Cardiac septum (tissue), 1 donor: ENCODE measurements at regions not wholly inside any gene's neighbourhood (a gene's known extent, or its start where the extent isn't known, plus 50 kb on each side); places are given as distances from the start of the nearest gene placed in this dataset.

ENCODE experiments used
- DNase-seq: peaks from one replicate; pipeline ENCODE4 v3.0.0-alpha.2; 2020; ENCODE audit warnings: low spot score
- intact Hi-C: fragments of 100-400 bp; cut with DNase I; formaldehyde crosslinking; loops from one replicate; pipeline ENCODE4 v1.14.0; 2022
- donor health status: DM: no; HTN: no; CAD: no.

DNA sequence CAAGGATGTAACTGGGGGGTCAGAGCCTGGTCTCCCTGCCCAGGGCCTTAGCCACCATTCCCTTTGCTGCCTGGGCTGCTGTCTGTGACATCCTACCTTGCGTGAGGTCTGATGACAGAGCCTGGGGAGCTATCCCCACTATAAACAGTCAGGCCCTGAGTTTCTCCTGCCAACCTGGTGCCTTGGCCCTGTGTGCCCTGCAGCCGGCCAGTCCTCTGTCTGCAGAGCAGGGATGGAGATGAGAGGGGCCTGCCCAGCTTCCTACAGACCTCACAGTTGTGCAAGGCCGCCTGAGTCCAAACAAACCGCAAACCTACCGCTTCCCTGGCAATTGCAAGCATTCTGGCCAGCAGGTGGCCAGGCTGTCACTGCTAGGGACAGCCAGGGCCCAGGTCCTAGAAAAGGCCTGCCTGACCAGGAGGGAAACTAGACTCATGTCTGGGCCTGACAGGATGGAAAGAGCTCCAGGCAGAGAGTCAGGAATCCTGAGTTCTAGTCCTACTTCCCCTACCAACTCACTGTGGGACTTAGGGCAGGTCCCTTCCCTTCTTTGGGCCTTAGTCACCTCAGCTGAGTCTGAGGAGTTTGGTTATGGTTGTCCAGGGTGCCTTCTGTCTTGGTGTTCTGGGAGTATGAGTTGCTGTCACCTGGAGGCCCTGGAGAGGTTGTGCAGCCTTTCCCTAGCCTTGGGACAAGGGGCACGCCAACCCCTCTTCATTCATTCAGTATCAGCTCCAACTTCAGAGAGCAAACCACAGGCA lies 86.2 kb downstream of the VEGFA start:
- intact Hi-C loops, result no loop called here
- DNase-seq, result no peak

DNA sequence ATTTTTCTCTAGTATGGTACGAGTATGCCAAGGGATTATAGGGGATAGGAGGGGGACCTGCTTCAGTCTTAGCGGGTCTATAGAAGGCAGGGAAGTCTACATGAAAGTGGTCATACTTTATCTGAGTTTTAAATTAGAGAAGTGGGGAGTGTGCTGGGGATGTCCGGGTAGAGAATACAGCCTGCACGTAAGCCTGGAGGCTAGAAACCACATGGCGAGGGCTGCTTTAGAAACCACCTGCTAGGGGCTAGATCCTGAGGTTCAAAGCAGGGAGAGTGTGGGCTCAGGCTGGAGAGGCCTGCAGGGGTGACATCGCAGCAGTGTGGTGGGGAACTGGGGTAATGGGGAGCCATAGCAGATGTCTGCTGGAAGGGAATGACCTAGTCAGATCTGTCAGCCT lies 85.2 kb downstream of the VEGFA start:
- intact Hi-C loops, result no loop called here
- DNase-seq, result no peak

DNA sequence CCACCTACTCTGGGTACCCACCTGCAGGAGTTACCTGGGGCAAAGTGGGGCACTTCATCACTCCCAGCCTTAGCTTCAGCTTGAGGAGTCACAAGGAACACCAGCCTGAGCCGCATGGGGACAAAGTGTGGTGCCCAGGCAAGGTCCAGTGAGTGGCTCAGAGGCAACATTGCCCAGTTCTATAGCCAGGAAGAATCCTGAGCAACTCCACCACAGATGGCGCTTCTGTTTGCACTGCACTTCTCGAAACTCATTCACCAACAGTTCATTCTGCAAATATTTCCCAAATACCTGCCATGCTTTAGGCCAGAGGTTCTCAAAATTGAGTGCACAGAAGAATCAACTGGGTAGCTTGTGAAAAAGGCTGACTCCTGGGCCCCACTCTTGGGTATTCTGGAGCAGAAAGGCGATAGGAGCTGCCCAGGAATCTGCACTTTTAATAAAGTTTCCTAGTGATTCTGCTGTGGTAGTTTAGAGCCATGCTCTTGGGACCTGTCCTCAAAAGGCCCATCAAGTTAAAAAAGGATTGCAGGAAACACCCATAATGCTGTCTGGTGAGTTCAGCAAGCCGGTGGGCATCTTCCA lies 83.1 kb downstream of the VEGFA start:
- no peak for DNase-seq
- intact Hi-C loops, result no loop called here

DNA sequence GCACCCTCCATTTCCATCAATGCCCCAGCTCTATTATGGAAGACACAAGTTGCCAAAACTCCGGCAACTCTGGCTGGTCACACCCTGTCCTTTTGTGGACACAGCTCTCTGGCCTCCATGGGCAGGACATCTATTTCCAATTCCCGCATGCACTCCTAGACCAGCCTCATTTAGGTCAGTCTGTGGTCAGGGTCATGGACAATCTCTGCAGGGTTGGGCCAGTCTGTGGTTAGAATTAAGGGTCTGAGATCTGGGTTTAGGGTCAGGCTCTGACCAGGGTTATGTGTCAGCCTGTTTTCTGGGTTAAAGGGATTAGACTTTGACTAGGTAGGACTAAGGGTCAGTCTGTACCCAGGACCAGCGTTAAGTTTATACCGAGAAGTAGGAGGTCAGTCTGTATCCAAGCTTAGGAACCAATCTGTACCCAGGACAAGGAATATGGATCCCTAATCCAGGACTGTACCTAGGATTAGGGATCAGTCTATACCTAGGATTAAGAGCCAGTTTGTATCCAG lies 82.4 kb downstream of the VEGFA start:
- no peak for DNase-seq
- intact Hi-C loops, result no loop called here

DNA sequence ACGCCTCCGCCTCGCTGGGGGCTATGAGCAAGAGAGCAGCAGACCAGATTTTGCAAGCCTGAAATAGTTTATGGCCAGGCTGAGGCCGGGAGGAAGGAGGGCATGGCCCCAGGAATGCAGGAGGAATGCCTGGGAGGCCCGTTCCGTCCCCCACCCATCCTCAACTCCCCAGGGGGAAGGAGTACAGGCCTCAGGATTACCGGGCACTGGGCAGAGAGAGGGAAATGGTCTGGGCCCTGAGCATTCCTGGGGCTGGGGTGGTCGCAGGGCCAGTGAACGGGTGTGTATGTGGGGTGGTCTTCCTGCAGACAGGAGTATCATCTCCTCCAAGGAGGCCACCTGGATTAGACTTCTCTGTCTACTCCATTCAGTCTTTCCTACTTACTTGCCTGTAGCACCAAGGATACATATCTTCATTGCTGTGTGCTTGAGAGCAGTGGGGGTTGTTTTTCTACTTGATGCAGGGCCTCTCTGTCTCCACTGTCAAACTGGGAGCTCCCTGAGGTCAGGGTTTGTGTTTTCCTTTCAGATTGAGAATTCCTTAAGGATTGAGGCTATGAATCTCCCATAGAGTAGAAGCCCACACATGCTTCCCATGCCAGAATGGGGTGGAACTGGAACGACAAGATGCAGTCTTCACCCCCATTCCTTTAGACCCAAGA lies 81.3 kb downstream of the VEGFA start:
- intact Hi-C loops, result no loop called here
- DNase-seq, result no peak

DNA sequence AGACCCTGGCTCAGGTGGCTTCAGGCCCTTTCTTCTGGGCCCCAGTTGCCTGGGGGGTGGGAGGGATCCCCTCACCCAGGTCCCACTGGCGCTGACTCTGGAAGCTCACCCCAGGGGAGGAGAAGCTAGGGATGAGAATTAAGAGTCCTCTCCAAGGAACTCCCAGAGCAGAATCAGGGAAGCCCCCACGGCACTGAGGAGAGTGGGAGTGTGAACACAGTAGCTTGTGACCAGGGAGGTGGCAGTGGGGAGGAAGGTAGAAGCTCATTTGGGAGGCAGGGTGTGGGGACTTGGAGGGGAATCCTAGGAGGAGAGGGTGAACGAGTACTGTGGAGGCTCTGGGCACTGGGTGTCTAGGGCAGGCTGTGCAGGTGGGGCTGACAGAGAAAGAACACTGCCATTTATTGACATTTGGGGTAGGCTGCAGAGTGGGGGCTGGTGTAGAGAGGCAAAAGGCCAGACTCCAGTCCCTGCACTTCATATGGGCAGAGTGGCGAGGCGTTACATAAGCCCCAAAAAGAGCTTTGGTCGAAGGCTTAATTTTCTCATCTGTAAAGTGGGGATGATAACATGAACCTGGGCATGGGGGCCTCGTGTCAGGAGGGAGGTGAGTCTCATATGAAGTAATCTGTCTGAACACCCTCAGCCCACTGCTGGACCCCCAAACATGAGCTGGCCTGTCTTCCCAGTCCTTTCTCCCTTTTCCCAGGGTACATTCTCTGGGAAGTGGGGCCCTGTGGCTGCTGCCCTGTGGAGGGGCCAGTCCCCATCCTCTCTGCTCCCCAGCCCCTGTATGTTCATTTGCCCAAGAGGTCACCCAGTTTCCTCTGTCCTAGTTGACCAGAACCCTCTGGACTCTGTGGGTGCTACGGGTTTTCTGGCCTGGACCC lies 80.5 kb downstream of the VEGFA start:
- intact Hi-C loops, result no loop called here

DNA sequence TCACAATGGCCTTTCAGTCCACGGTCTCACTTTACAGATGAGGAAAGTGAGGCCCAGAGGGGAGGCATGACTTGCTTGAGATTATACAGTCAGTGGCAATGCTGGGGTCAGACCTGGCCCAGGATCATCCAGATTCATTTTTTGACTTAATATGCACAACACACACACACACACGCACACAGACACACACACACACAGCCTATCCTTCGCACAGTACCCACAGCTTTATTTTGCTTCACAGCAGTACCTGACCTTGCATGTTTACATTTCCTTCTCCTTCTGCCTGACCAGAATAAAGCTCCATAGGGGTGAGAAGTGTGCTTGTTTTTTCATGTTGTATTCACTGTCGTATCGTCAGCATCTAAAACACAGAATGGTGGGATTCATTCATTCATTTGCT lies 79.8 kb downstream of the VEGFA start:
- DNase-seq, result no peak
- intact Hi-C loops, result no loop called here

More for the DNA sequence above, 80.5 kb downstream of the VEGFA start:
- no peak for DNase-seq

DNA sequence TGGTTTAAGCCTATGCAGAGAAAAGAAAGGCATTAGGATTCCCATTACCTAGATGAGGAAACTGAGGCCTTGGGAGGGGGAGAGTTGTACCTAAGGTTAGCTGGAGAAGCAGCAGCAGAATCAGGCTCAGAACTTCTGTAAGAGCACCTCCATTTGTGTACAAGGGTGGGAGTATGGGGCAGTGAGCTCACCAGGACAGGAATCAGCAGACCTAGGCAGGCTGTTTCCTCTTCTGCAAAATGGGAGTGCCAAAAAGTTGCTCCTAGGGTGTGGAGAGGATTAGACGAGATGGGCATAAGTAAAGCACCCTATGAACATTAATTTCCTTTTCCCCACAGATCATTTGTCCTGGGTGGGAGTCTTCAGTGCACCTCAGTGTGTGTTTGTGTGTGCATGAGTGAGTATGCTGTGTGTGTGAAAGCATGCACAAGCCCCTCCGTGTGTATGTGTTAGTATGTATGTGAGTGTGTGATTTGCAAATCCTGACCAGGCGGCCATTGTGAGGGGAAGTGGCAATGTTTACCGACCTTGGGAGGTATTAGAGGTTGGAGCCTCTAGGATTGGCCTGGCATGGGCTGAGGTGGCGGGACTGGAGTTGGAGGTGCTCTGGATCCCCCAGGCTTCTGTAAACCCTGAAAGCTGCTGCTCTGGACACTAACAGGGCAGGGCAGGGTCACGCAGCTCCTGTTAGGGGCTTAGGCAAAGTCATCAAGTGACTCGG lies 78.8 kb downstream of the VEGFA start:
- intact Hi-C loops, result no loop called here
- no peak for DNase-seq

DNA sequence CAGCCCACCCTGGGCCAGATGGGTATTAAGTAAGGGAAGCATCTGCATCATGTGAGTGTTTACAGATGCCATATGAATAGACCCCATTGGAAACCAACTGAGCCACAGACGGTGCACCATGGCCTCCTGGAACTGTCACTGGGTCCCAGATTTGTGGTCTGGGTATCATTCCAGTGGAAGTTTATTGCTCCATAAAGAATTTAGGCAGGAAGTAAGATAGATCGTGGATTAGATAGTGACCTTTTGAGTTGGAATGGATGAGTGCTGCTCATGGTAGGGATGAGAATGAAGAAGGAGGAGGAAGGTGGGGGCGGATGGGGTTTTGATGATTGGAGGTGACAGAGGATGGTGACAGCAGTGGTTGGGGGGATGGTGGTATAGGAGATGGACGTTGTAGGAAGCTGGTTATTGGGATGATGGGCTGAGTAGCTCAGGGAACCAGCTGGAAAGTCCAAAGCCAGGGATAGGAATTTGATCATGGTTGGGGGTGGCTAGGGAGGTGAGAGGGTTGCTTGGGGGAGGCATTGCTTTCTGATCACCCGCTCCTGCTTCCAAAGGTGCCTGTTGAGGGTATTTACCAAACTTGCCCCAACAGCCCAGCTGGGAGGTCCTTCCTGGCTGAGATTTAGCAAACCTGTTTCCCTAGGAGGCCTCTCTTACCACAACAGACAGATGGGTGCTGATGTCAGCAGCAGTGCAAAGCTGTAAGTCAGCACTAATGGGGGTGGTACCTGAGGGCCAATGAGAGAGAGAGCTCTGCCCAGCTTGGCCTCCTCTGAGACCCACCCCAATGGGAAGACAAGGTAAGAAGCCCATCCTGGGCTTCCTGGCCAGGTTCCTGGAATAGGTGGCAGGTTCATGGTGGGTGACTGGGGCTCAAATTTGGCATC lies 78.0 kb downstream of the VEGFA start:
- no peak for DNase-seq
- intact Hi-C loops, result no loop called here

DNA sequence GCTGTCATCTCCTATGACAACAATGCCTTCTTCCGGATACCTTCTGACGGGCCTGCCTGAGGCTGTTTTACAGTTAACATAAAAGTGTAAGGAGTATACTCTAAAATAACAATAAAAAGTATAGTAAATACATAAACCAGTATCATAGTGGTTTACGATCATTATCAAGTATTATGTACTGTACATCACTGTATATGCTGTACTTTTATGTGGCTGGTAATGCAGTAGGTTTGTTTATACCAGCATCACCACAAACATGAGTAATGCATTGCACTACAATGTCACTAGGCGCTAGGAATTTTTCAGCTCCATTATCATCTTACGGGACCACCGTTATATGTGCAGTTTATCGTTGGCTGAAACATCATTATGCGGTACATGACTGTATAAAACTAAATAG lies 76.5 kb downstream of the VEGFA start:
- DNase-seq, result no peak
- intact Hi-C loops, result no loop called here

DNA sequence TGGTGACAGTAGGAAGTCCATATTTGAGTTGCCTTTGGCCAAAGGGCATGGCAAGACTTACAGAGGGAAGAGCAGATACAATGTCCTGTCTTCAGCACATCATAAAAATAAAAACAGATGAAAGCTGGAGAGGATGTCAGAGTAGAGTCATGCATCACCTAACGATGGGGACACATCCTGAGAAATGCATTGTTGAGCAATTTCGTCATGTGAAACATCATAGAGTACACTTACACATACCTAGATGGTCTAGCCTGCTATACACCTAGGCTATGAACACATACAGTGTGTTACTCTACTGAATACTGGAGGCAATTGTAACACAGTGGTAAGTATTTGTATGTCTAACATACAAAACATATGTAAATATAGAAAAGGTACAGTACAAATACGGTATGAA lies 75.6 kb downstream of the VEGFA start:
- DNase-seq, result no peak
- intact Hi-C loops, result no loop called here

DNA sequence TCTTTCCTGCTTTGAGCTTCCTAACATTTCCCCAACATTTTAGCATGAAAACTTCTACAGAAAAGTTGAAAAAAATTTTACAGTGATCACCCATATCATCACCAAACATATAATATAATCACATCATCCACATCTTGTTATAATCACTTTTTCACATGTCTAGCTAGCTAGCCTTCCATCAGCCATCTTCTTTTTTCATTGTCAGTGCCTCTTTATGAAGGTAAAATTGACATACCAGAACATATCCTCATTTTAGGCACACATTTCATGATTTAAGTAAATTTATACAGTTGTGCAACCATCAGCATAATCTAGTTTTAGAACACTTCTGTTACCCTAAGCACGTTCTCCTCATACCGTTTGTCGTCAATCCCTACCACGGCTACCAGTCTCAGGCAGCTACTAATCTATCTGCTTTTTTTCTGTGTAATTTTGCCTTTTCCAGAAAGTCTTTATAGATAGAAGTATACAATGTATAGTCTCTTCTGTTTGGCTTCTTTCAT lies 73.7 kb downstream of the VEGFA start:
- no peak for DNase-seq
- intact Hi-C loops, result no loop called here

DNA sequence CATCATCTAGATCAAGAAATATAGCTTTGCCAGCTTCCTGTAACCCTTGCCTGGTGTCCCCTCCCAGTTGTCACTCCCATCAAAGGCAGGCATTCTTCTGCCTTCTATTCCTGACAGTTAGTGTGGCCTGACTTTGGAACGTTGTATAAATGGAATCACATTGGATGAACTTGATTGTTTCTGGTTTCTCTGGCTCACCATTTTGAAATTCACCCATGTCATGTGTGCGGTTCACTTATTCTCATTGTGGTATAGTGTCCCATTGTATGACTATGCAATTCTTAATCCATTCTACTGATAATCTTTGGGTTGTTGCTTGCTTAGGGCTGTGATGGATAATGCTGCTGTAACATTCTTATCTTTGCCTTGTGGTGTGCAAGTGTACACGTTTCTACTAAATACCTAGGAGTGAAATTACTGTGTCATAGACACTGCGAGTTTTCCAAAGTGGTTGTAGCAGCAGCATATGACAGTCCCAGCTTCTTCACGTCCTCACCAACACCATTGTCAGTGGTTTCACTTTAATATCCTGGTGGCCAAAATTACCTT lies 73.2 kb downstream of the VEGFA start:
- intact Hi-C loops, result no loop called here
- no peak for DNase-seq

DNA sequence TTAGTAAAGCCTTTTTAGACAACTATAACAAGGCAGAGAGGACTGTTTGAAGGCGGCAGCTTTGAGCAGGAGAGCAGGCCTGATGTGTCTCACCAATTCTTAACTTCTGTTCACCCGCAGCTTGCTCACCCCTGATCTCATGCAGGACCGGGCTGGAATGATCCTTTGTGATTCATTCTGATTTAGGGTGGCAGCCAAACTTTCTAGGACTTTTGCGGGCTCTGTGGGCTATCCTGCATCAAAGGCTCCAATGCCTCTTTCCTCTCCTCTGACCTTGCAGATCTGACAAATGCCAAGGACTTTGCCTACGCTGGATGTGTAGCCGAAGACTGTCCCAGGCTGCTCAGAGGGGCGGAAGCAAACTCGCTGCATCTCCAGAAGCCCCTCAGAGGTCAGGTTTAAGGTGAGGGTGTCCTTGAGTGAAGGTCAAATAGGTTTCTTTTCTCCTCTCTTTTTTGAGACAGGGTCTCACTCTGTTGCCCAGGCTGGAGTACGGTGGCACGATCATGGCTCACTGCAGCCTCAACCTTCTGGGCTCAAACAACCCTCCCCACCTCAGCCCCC lies 72.3 kb downstream of the VEGFA start:
- intact Hi-C loops, result no loop called here
- no peak for DNase-seq

DNA sequence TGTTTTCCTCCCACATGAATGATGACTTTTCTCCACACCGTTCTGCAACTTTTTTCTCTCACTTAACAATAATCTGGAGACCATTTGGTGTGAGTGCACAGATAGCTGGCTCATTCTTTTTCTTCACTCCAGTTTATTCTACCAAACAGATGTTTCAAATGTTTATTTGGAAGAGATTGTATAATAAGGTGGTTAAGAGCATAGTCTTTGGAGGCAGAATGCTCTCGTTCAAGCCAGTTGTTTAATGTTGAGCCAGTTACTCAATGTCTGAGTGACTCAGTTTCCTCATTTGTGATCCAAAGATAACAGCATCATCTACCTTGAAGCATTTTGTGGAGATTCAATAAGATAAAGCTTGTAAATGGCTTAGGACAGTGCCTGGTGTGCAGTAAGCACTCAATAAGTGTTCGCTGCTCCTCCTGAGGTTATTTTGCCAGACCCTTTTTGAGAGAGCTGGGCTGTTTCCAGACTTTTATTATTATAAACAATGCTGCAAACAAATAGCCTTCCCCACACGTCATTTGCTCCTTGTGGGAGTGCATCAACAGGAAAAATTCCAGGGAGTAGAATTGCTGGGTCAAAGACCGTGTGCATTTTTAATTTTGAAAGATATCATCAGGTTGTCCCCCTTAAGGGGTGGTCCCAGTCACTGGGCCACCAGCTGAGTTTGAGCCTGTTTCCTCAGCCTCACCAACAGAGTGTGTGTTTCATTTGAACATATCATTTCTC lies 70.6 kb downstream of the VEGFA start:
- intact Hi-C loops, result no loop called here
- no peak for DNase-seq

DNA sequence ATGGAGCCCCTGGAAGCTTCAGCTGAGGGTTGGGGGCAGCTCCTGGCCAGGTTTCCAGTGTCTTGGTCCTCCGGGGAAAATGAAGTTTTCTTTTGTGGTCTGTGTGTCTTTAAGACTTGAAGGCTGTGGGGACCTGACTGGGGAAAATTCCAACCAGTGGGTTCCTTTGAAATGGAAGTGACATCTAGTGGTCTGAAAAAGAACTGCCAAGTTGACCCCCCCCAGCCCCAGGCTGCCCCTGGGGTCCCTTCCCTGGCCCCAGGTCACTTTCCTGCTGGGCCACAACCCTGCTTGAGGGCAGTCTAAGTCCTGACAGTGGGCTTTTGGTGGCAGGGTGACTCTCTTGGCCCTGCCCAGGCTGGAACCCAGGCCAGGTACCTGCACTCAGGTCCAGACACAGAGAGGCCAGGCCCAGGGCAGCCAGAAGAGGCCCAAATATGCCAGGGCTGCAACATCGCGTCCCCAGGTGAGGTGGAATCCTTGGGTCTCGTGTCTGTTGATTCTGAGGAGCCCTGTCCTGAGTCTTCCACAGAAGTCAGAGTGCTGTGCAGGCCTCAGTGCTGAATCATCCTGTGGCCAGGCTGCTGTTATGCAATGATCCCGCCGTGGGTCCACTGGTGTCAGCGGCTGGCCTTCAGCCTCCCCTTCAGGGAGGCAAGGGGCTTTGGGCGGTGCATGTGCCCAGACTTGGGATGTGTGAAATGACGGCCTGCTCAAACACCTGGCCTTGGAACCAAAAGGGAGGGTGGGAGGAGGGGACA lies 68.4 kb downstream of the VEGFA start:
- peak; percentile 91 for DNase-seq
- intact Hi-C loops, result no loop called here
